ENCODE measurements at regions not wholly inside any gene's neighbourhood (a gene's known extent, or its start where the extent isn't known, plus 50 kb on each side); places are given as distances from the start of the nearest gene placed in this dataset.

GRCh38 chr3:168455814-168456213 is 360.1 kb upstream of the GOLIM4 start:
- no peaks in the 10 kb centered on the region for H3K4me1 ChIP-seq
- no peaks in the 10 kb centered on the region for H3K27me3 ChIP-seq
- H3K4me3 ChIP-seq = no peak overlapping the region
- no peaks in the 10 kb centered on the region for H3K9me3 ChIP-seq
- intact Hi-C loops (cut with DNase I) = no loop called here
- no peaks in the 10 kb centered on the region for H3K36me3 ChIP-seq
- no peak overlapping the region for H3K27ac ChIP-seq
- DNase-seq (ENCODE audit: low spot score in 2 of 2) = no peak
- no peak for TF ChIP-seq CTCF (IDR thresholded peaks at IDR 0.05)

GRCh38 chr3:168453623-168454022 is 357.9 kb upstream of the GOLIM4 start:
- no peaks in the 10 kb centered on the region for H3K4me1 ChIP-seq
- H3K4me3 ChIP-seq = no peak overlapping the region
- intact Hi-C loops (cut with DNase I) = no loop called here
- no peaks in the 10 kb centered on the region for H3K27me3 ChIP-seq
- H3K27ac ChIP-seq = no peak overlapping the region
- DNase-seq (ENCODE audit: low spot score in 2 of 2) = no peak
- no peak for TF ChIP-seq CTCF (IDR thresholded peaks at IDR 0.05)
- no peaks in the 10 kb centered on the region for H3K9me3 ChIP-seq
- no peaks in the 10 kb centered on the region for H3K36me3 ChIP-seq

- no peaks in the 10 kb centered on the region for H3K9me3 ChIP-seq
- TF ChIP-seq CTCF (IDR thresholded peaks at IDR 0.05) = no peak
- intact Hi-C loops (cut with DNase I) = no loop called here
- H3K4me1 ChIP-seq = no peaks in the 10 kb centered on the region
- no peaks in the 10 kb centered on the region for H3K27me3 ChIP-seq
- H3K27ac ChIP-seq = no peak overlapping the region
- no peak overlapping the region for H3K4me3 ChIP-seq
- no peaks in the 10 kb centered on the region for H3K36me3 ChIP-seq
- no peak for DNase-seq (ENCODE audit: low spot score in 2 of 2)
Measured at GRCh38 chr3:168443965-168444364, 348.2 kb upstream of the GOLIM4 start.

GRCh38 chr3:168442502-168442901 is 346.8 kb upstream of the GOLIM4 start:
- Histone ChIP-seq H3K4me3 (no peak overlapping the region), H3K36me3 (no peaks in the 10 kb centered on the region), H3K27me3 (no peaks in the 10 kb centered on the region), H3K27ac (no peak overlapping the region), H3K4me1 (no peaks in the 10 kb centered on the region), H3K9me3 (no peaks in the 10 kb centered on the region)
- DNase-seq (ENCODE audit: low spot score in 2 of 2) = no peak
- intact Hi-C loops (cut with DNase I) = no loop called here
- TF ChIP-seq CTCF (IDR thresholded peaks at IDR 0.05) = no peak

- no peak for TF ChIP-seq CTCF (IDR thresholded peaks at IDR 0.05)
- Histone ChIP-seq H3K9me3 (no peaks in the 10 kb centered on the region), H3K4me3 (no peak overlapping the region), H3K36me3 (no peaks in the 10 kb centered on the region), H3K27ac (no peak overlapping the region), H3K4me1 (no peaks in the 10 kb centered on the region), H3K27me3 (no peaks in the 10 kb centered on the region)
- intact Hi-C loops (cut with DNase I) = no loop called here
- no peak for DNase-seq (ENCODE audit: low spot score in 2 of 2)
Measured at GRCh38 chr3:168436245-168436724, 340.6 kb upstream of the GOLIM4 start.

- intact Hi-C loops (cut with DNase I) = no loop called here
- Histone ChIP-seq H3K36me3 (no peaks in the 10 kb centered on the region), H3K4me3 (no peak overlapping the region), H3K4me1 (no peaks in the 10 kb centered on the region), H3K27me3 (no peaks in the 10 kb centered on the region), H3K27ac (no peak overlapping the region), H3K9me3 (no peaks in the 10 kb centered on the region)
- no peak for TF ChIP-seq CTCF (IDR thresholded peaks at IDR 0.05)
- DNase-seq (ENCODE audit: low spot score in 2 of 2) = no peak
Measured at GRCh38 chr3:168431491-168431890, 335.8 kb upstream of the GOLIM4 start.
